HepG2 (cell line): ENCODE measurements at regions not wholly inside any gene's neighbourhood (a gene's known extent, or its start where the extent isn't known, plus 50 kb on each side); places are given as distances from the start of the nearest gene placed in this dataset.

Experiments
- ATAC-seq: fragments of 200-7000 bp; cut with Tn5 transposase; 3 replicates; pipeline ENCODE4 v1.9.1; 2020; ENCODE audit warnings: mild to moderate bottlenecking, moderate library complexity
- BruUV-seq: library from RNA; stranded (reverse); fragments of 400-500 nt; replicated peaks from 2 replicates; lab custom pipeline; 2021; lab: Mats Ljungman, UMichigan
- CTCF ChIA-PET: fragments of 300-600 bp; formaldehyde crosslinking; extraction: SDS; loops from one replicate; lab custom pipeline; 2021; ENCODE audit warnings: low total read pairs, inconsistent platforms, low intra/inter-chr PET ratio; lab: Yijun Ruan, JAX
- POLR2A ChIA-PET: fragments of 350-600 bp; sonication (Branson Sonifier 250); formaldehyde crosslinking; loops from one replicate; lab custom pipeline; 2020; ENCODE audit warnings: antibody characterized with exemption, inconsistent platforms; lab: Yijun Ruan, JAX
- DNase-seq: peaks from one replicate; pipeline ENCODE4 v3.0.0-alpha.2; 2015; ENCODE audit warnings: low spot score
- FAIRE-seq: peaks from 3 replicates; lab custom pipeline; 2011; peaks lifted over from hg19 to GRCh38; lab: Jason Lieb, UNC
- H2AFZ ChIP-seq: one replicate; pipeline ENCODE4 v1.6.1; 2011; ENCODE audit warnings: low read length, inconsistent platforms
- H3K27ac ChIP-seq: fragments of 300-600 bp; 3 replicates; pipeline ENCODE4 v1.8.0; 2011; ENCODE audit warnings: mixed run types, mild to moderate bottlenecking, mixed read lengths, low read length, inconsistent platforms; ENCODE audit not compliant: insufficient read depth; ENCODE audit errors: extremely low read length
- H3K27me3 ChIP-seq, 2 experiments: fragments of 200-600 bp in 1 of 2; 2 replicates in 1 of 2; 3 replicates in 1 of 2; pipeline versions ENCODE4 v1.6.0 to v1.8.0; 2011; ENCODE audit warnings: low read length in 2 of 2, mild to moderate bottlenecking in 2 of 2, moderate library complexity in 2 of 2, inconsistent platforms in 1 of 2; ENCODE audit not compliant: insufficient read depth in 2 of 2, control insufficient read depth in 1 of 2
- H3K36me3 ChIP-seq, 2 experiments: fragments of 200-600 bp in 1 of 2; replicated peaks in 1 of 2; 2 replicates in 1 of 2; 3 replicates in 1 of 2; pipeline versions ENCODE4 v1.5.1 to v1.8.0; 2011; ENCODE audit warnings: low read length in 2 of 2, inconsistent platforms in 1 of 2; ENCODE audit not compliant: insufficient read depth in 2 of 2, control insufficient read depth in 1 of 2
- H3K4me1 ChIP-seq: 2 replicates; pipeline ENCODE4 v1.5.1; 2012; ENCODE audit warnings: low read length, inconsistent platforms; ENCODE audit not compliant: insufficient read depth
- H3K4me2 ChIP-seq: 2 replicates; pipeline ENCODE4 v1.6.0; 2011; ENCODE audit warnings: low read depth, low read length, inconsistent platforms
- H3K4me3 ChIP-seq, 3 experiments: fragments of 200-600 bp in 1 of 3; sonication (generic), shearing (Covaris generic) in 1 of 3; replicated peaks in 1 of 3; 2 replicates each; pipeline ENCODE4 v1.5.1; 2011 to 2016; ENCODE audit warnings: low read length in 3 of 3, inconsistent platforms in 2 of 3, low read depth in 2 of 3, mild to moderate bottlenecking in 2 of 3, control low read depth in 1 of 3, mixed read lengths in 1 of 3; ENCODE audit not compliant: insufficient read depth in 1 of 3
- H3K79me2 ChIP-seq: one replicate; pipeline ENCODE4 v1.6.1; 2011; ENCODE audit warnings: low read length, inconsistent platforms; ENCODE audit not compliant: insufficient read depth
- H3K9ac ChIP-seq: 2 replicates; pipeline ENCODE4 v1.6.0; 2011; ENCODE audit warnings: mild to moderate bottlenecking, low read depth, low read length, inconsistent platforms; ENCODE audit not compliant: insufficient read depth
- H3K9me3 ChIP-seq: 2 replicates; pipeline ENCODE4 v1.5.1; 2012; ENCODE audit warnings: mild to moderate bottlenecking, low read length
- H4K20me1 ChIP-seq: 2 replicates; pipeline ENCODE4 v1.6.0; 2011; ENCODE audit warnings: inconsistent platforms, mild to moderate bottlenecking, low read length, moderate library complexity; ENCODE audit not compliant: insufficient read depth
- CEBPB ChIP-seq: IDR thresholded peaks from 2 replicates; pipeline ENCODE4 v1.6.1; 2011; ENCODE audit warnings: low read depth, low read length, improper control_type of control experiment, borderline replicate concordance
- CERS6 ChIP-seq: sonication (generic); formaldehyde crosslinking; IDR thresholded peaks from 2 replicates; pipeline ENCODE4 v1.5.0; 2020; ENCODE audit warnings: missing genetic modification reagents
- GPBP1L1 ChIP-seq: sonication (generic); formaldehyde crosslinking; IDR thresholded peaks from 2 replicates; pipeline ENCODE4 v1.5.0; 2020; ENCODE audit warnings: mild to moderate bottlenecking, missing genetic modification reagents
- GPN1 ChIP-seq: sonication (generic); formaldehyde crosslinking; IDR thresholded peaks from 2 replicates; pipeline ENCODE4 v1.5.1; 2020; ENCODE audit warnings: missing genetic modification reagents, borderline replicate concordance
- NCOR1 ChIP-seq: fragments of 200-600 bp; sonication (generic); IDR thresholded peaks from 2 replicates; pipeline ENCODE4 v1.7.0; 2017; ENCODE audit warnings: antibody characterized with exemption, low read length, borderline replicate concordance
- RARA ChIP-seq: IDR thresholded peaks from 2 replicates; pipeline ENCODE4 v1.6.1; 2016; ENCODE audit warnings: missing genetic modification reagents, missing compliant biosample characterization
- SIN3A ChIP-seq: IDR thresholded peaks from 2 replicates; pipeline ENCODE4 v1.6.1; 2011; ENCODE audit warnings: low read depth, mild to moderate bottlenecking, control low read depth, low read length, borderline replicate concordance
- SOX6 ChIP-seq, 2 experiments: fragments of 450-650 bp in 1 of 2; sonication (generic) in 1 of 2; formaldehyde crosslinking in 1 of 2; IDR thresholded peaks; 2 replicates each; pipeline versions ENCODE4 v1.4.0 to v1.6.1; 2017 to 2020; ENCODE audit warnings: antibody characterized with exemption in 1 of 2, mild to moderate bottlenecking in 1 of 2, missing genetic modification reagents in 1 of 2
- TGIF2 ChIP-seq: IDR thresholded peaks from 2 replicates; pipeline ENCODE4 v1.6.1; 2016; ENCODE audit warnings: control low read depth, missing compliant biosample characterization
- ZC3H13 ChIP-seq: sonication (generic); formaldehyde crosslinking; IDR thresholded peaks from 2 replicates; pipeline ENCODE4 v1.8.1; 2023; ENCODE audit warnings: mild to moderate bottlenecking, missing genetic modification reagents, moderate library complexity
- ZFAT ChIP-seq: sonication (generic); formaldehyde crosslinking; conservative IDR thresholded peaks from 2 replicates; pipeline ENCODE4 v1.8.1; 2023; ENCODE audit warnings: missing genetic modification reagents, inconsistent platforms
- ZNF451 ChIP-seq: sonication (generic); formaldehyde crosslinking; IDR thresholded peaks from 2 replicates; pipeline ENCODE4 v1.5.0; 2020; ENCODE audit warnings: mild to moderate bottlenecking, missing genetic modification reagents
- ZNF572 ChIP-seq: sonication (generic); formaldehyde crosslinking; IDR thresholded peaks from 2 replicates; pipeline ENCODE4 v1.5.1; 2020; ENCODE audit warnings: mild to moderate bottlenecking, missing genetic modification reagents
- ZNF790 ChIP-seq: sonication (generic); formaldehyde crosslinking; IDR thresholded peaks from 2 replicates; pipeline ENCODE4 v1.8.0; 2022; ENCODE audit warnings: missing genetic modification reagents, mild to moderate bottlenecking, borderline replicate concordance
- WGBS: methylation state at CpG from one replicate; pipeline ENCODE4 v1.1.6; 2017; ENCODE audit warnings: low lambda C conversion rate; 5-methylcytosine and 5-hydroxymethylcytosine counted together
- in situ Hi-C: cut with HindIII; loops from 2 replicates; pipeline ENCODE4 v1.10.0; 2017; ENCODE audit warnings: low pct_unique_long_range_greater_than_20kb; ENCODE audit not compliant: extremely low pct_ligation_motif_present
- intact Hi-C: fragments of 100-400 bp; cut with micrococcal nuclease; formaldehyde crosslinking; loops from one replicate; pipeline ENCODE4 v1.10.0; 2022; ENCODE audit not compliant: unreplicated experiment
- TF ChIP-seq, protein P1 (sequence below): sonication (generic); formaldehyde crosslinking; IDR thresholded peaks from 2 replicates; pipeline ENCODE4 v1.4.0; 2020; ENCODE audit warnings: missing genetic modification reagents, borderline replicate concordance
- TF ChIP-seq, protein P2 (sequence below): sonication (generic); formaldehyde crosslinking; IDR thresholded peaks from 2 replicates; pipeline ENCODE4 v1.8.0; 2022; ENCODE audit warnings: mild to moderate bottlenecking, missing genetic modification reagents, moderate library complexity

DNA sequence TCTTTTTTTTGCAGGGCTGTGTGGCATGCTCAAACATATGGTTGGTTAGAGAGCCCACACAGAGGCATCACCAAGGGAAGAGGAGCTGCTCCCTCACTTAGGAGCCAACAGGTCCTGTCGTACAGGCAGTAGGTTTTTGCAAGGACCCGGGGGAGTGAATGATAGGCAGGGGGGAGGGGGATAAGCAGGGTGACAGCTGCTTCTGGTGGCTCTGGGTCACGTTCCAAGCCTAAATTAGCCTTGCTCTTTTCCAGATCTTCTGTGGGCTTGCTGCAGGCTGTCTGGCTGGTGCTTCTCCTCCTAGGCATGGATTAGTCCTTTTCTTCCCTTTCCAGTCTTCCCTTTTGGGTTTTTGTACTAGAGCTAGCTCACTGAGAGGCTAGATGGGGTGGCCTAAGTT is 117.7 kb upstream of the PODXL start (continued):
- no peak for TF ChIP-seq SOX6 (IDR thresholded peaks at IDR 0.05)
- TF ChIP-seq SOX6 (CRISPR knock-in tag; IDR thresholded peaks at IDR 0.05) = no peak
- TF ChIP-seq GPBP1L1 (CRISPR knock-in tag) = no peak
- no peak for TF ChIP-seq SIN3A
- TF ChIP-seq RARA (CRISPR knock-in tag) = no peak
- no peak for TF ChIP-seq ZFAT (CRISPR knock-in tag)
- TF ChIP-seq CEBPB = no peak
- TF ChIP-seq ZNF790 = no peak
- TF ChIP-seq ZNF451 = no peak
- no peak for TF ChIP-seq ZC3H13

- Histone ChIP-seq H4K20me1 (no peaks in the 10 kb centered on the region), H3K27ac (no peak overlapping the region), H3K79me2 (no peaks in the 10 kb centered on the region), H3K9ac (no peak overlapping the region), H3K9me3 (no peaks in the 10 kb centered on the region), H3K27me3 (peaks cover 0 to 21% of the 10 kb centered on the region in 2 experiments; a peak in 3 of 5 replicates), H3K4me3 (no peak overlapping the region), H3K36me3 (no peaks in the 10 kb centered on the region), H2AFZ (no peak overlapping the region), H3K4me1 (no peaks in the 10 kb centered on the region), H3K4me2 (no peak overlapping the region)
- in situ Hi-C loops (no loop called here), intact Hi-C loops (no loop called here)
- 0% methylated on average over 3 of the region's 3 CpGs for WGBS
- no TSS peak for BruUV-seq
- POLR2A ChIA-PET = no interaction called here
- DNase-seq (no peak), ATAC-seq (no peak), FAIRE-seq (no peak)
- CTCF ChIA-PET = no interaction called here
- TF ChIP-seq, protein P1, sequence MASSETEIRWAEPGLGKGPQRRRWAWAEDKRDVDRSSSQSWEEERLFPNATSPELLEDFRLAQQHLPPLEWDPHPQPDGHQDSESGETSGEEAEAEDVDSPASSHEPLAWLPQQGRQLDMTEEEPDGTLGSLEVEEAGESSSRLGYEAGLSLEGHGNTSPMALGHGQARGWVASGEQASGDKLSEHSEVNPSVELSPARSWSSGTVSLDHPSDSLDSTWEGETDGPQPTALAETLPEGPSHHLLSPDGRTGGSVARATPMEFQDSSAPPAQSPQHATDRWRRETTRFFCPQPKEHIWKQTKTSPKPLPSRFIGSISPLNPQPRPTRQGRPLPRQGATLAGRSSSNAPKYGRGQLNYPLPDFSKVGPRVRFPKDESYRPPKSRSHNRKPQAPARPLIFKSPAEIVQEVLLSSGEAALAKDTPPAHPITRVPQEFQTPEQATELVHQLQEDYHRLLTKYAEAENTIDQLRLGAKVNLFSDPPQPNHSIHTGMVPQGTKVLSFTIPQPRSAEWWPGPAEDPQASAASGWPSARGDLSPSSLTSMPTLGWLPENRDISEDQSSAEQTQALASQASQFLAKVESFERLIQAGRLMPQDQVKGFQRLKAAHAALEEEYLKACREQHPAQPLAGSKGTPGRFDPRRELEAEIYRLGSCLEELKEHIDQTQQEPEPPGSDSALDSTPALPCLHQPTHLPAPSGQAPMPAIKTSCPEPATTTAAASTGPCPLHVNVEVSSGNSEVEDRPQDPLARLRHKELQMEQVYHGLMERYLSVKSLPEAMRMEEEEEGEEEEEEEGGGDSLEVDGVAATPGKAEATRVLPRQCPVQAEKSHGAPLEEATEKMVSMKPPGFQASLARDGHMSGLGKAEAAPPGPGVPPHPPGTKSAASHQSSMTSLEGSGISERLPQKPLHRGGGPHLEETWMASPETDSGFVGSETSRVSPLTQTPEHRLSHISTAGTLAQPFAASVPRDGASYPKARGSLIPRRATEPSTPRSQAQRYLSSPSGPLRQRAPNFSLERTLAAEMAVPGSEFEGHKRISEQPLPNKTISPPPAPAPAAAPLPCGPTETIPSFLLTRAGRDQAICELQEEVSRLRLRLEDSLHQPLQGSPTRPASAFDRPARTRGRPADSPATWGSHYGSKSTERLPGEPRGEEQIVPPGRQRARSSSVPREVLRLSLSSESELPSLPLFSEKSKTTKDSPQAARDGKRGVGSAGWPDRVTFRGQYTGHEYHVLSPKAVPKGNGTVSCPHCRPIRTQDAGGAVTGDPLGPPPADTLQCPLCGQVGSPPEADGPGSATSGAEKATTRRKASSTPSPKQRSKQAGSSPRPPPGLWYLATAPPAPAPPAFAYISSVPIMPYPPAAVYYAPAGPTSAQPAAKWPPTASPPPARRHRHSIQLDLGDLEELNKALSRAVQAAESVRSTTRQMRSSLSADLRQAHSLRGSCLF (CRISPR knock-in tag) = no peak
- TF ChIP-seq TGIF2 = no peak
- no peak for TF ChIP-seq NCOR1
- TF ChIP-seq CERS6 (CRISPR knock-in tag) = no peak
- no peak for TF ChIP-seq GPN1 (CRISPR knock-in tag)
- TF ChIP-seq, protein P2, sequence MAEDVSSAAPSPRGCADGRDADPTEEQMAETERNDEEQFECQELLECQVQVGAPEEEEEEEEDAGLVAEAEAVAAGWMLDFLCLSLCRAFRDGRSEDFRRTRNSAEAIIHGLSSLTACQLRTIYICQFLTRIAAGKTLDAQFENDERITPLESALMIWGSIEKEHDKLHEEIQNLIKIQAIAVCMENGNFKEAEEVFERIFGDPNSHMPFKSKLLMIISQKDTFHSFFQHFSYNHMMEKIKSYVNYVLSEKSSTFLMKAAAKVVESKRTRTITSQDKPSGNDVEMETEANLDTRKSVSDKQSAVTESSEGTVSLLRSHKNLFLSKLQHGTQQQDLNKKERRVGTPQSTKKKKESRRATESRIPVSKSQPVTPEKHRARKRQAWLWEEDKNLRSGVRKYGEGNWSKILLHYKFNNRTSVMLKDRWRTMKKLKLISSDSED (CRISPR knock-in tag) = no peak
- TF ChIP-seq ZNF572 (CRISPR knock-in tag) = no peak
These were observed 117.1 kb upstream of the PODXL start for GRCh38 chr7:131673576-131673975.
